Ishikawa (cell line): ENCODE measurements at regions not wholly inside any gene's neighbourhood (a gene's known extent, or its start where the extent isn't known, plus 50 kb on each side); places are given as distances from the start of the nearest gene placed in this dataset.

Experiments used
- CEBPB ChIP-seq: IDR thresholded peaks from 2 replicates; pipeline ENCODE4 v1.6.1; 2012
- CREB1 ChIP-seq: IDR thresholded peaks from 2 replicates; pipeline ENCODE4 v1.6.1; 2012; ENCODE audit warnings: low read depth
- EGR1 ChIP-seq: IDR thresholded peaks from 2 replicates; pipeline ENCODE4 v1.6.1; 2012
- EP300 ChIP-seq: IDR thresholded peaks from 2 replicates; pipeline ENCODE4 v1.6.1; 2012; ENCODE audit warnings: borderline replicate concordance
- FOXM1 ChIP-seq: IDR thresholded peaks from 2 replicates; pipeline ENCODE4 v1.6.1; 2012; ENCODE audit warnings: low read depth, borderline replicate concordance
- MAX ChIP-seq: IDR thresholded peaks from 2 replicates; pipeline ENCODE4 v1.6.1; 2012
- NFIC ChIP-seq: IDR thresholded peaks from 2 replicates; pipeline ENCODE4 v1.6.1; 2012
- RAD21 ChIP-seq: IDR thresholded peaks from 2 replicates; pipeline ENCODE4 v1.6.1; 2012; ENCODE audit warnings: low read depth
- REST ChIP-seq: IDR thresholded peaks from 2 replicates; pipeline ENCODE4 v1.6.1; 2012; ENCODE audit warnings: low read depth, mild to moderate bottlenecking
- TAF1 ChIP-seq: IDR thresholded peaks from 2 replicates; pipeline ENCODE4 v1.6.1; 2012; ENCODE audit warnings: low read depth, mild to moderate bottlenecking
- TCF12 ChIP-seq: IDR thresholded peaks from 2 replicates; pipeline ENCODE4 v1.6.1; 2012; ENCODE audit warnings: low read depth
- TEAD4 ChIP-seq: IDR thresholded peaks from 2 replicates; pipeline ENCODE4 v1.6.1; 2012
- USF1 ChIP-seq: IDR thresholded peaks from 2 replicates; pipeline ENCODE4 v1.6.1; 2012
- YY1 ChIP-seq: IDR thresholded peaks from 2 replicates; pipeline ENCODE4 v1.6.1; 2012; ENCODE audit warnings: low read depth
- ZBTB7A ChIP-seq: IDR thresholded peaks from 2 replicates; pipeline ENCODE4 v1.6.1; 2012; ENCODE audit warnings: low read depth

GRCh38 chr18:55950379-55951166 lies 362.6 kb upstream of the TCF4 start:
- no peak for TF ChIP-seq ZBTB7A
- TF ChIP-seq REST = no peak
- no peak for TF ChIP-seq FOXM1
- TF ChIP-seq YY1 = no peak
- TF ChIP-seq TCF12 = no peak
- TF ChIP-seq EGR1 = no peak
- no peak for TF ChIP-seq TAF1
- TF ChIP-seq USF1 = no peak
- TF ChIP-seq CEBPB = no peak
- no peak for TF ChIP-seq MAX
- TF ChIP-seq RAD21 = no peak
- TF ChIP-seq NFIC = no peak
- no peak for TF ChIP-seq CREB1
- TF ChIP-seq TEAD4 = no peak
- TF ChIP-seq EP300 = no peak

- TF ChIP-seq TAF1 = no peak
- TF ChIP-seq RAD21 = no peak
- TF ChIP-seq CEBPB = no peak
- no peak for TF ChIP-seq FOXM1
- no peak for TF ChIP-seq CREB1
- TF ChIP-seq USF1 = no peak
- TF ChIP-seq NFIC = no peak
- TF ChIP-seq REST = no peak
- no peak for TF ChIP-seq EP300
- TF ChIP-seq MAX = no peak
- no peak for TF ChIP-seq TCF12
- no peak for TF ChIP-seq TEAD4
- no peak for TF ChIP-seq YY1
- no peak for TF ChIP-seq ZBTB7A
- no peak for TF ChIP-seq EGR1
Measured at GRCh38 chr18:55934821-55935220, 346.8 kb upstream of the TCF4 start.

GRCh38 chr18:55932675-55933074 lies 344.7 kb upstream of the TCF4 start:
- TF ChIP-seq REST = no peak
- no peak for TF ChIP-seq EP300
- no peak for TF ChIP-seq EGR1
- no peak for TF ChIP-seq CREB1

GRCh38 chr18:55927831-55928230 lies 339.8 kb upstream of the TCF4 start:
- TF ChIP-seq REST (no peak), TCF12 (no peak), CEBPB (no peak), EP300 (no peak), USF1 (no peak), NFIC (no peak), MAX (no peak)
